MG63 (cell line): ENCODE measurements at regions not wholly inside any gene's neighbourhood (a gene's known extent, or its start where the extent isn't known, plus 50 kb on each side); places are given as distances from the start of the nearest gene placed in this dataset.

Source experiments
- DNase-seq: peaks from one replicate; pipeline ENCODE4 v3.0.0-alpha.2; 2020
- H3K27me3 ChIP-seq: fragments of 250-450 bp; sonication (Bioruptor Pico); 2 replicates; pipeline ENCODE4 v1.5.1; 2020; ENCODE audit warnings: mild to moderate bottlenecking, moderate library complexity
- H3K36me3 ChIP-seq: fragments of 250-450 bp; sonication (Bioruptor Pico); 2 replicates; pipeline ENCODE4 v1.5.1; 2020; ENCODE audit warnings: mild to moderate bottlenecking, moderate library complexity
- H3K4me3 ChIP-seq: fragments of 250-450 bp; sonication (Bioruptor Pico); 2 replicates; pipeline ENCODE4 v1.5.1; 2020; ENCODE audit warnings: mild to moderate bottlenecking, moderate library complexity
- H3K9me3 ChIP-seq: fragments of 250-450 bp; sonication (Bioruptor Pico); 2 replicates; pipeline ENCODE4 v1.5.1; 2020; ENCODE audit warnings: mild to moderate bottlenecking, moderate library complexity

GRCh38 chr11:33620423-33621171 is 80.0 kb downstream of the C11orf91 start:
- Histone ChIP-seq H3K36me3 (no peaks in the 10 kb centered on the region), H3K4me3 (no peak overlapping the region), H3K27me3 (0 out of 2 replicates have a peak, but pooled peaks cover 2% of the 10 kb centered on the region), H3K9me3 (no peaks in the 10 kb centered on the region)
- peak; percentile 58 for DNase-seq

- no peak overlapping the region for H3K4me3 ChIP-seq
- no peak for DNase-seq
- 0 out of 2 replicates have a peak, but pooled peaks cover 2% of the 10 kb centered on the region for H3K27me3 ChIP-seq
- no peaks in the 10 kb centered on the region for H3K36me3 ChIP-seq
- H3K9me3 ChIP-seq, result no peaks in the 10 kb centered on the region
Observed at GRCh38 chr11:33618956-33619355, 81.7 kb downstream of the C11orf91 start.

GRCh38 chr11:33618351-33618710 is 82.3 kb downstream of the C11orf91 start:
- Histone ChIP-seq H3K27me3 (0 out of 2 replicates have a peak, but pooled peaks cover 2% of the 10 kb centered on the region), H3K36me3 (no peaks in the 10 kb centered on the region), H3K4me3 (no peak overlapping the region), H3K9me3 (no peaks in the 10 kb centered on the region)
- no peak for DNase-seq

- Histone ChIP-seq H3K36me3 (no peaks in the 10 kb centered on the region), H3K27me3 (0 out of 2 replicates have a peak, but pooled peaks cover 2% of the 10 kb centered on the region), H3K4me3 (no peak overlapping the region), H3K9me3 (no peaks in the 10 kb centered on the region)
- DNase-seq, result no peak
Observed at GRCh38 chr11:33617672-33618350, 82.8 kb downstream of the C11orf91 start.

- DNase-seq, result no peak
- Histone ChIP-seq H3K27me3 (0 out of 2 replicates have a peak, but pooled peaks cover 2% of the 10 kb centered on the region), H3K4me3 (no peak overlapping the region), H3K36me3 (no peaks in the 10 kb centered on the region), H3K9me3 (no peaks in the 10 kb centered on the region)
Observed at GRCh38 chr11:33616552-33616951, 84.1 kb downstream of the C11orf91 start.

GRCh38 chr11:33615751-33616150 is 84.9 kb downstream of the C11orf91 start:
- 0 out of 2 replicates have a peak, but pooled peaks cover 2% of the 10 kb centered on the region for H3K27me3 ChIP-seq
- H3K36me3 ChIP-seq, result no peaks in the 10 kb centered on the region
- H3K9me3 ChIP-seq, result no peaks in the 10 kb centered on the region
- no peak overlapping the region for H3K4me3 ChIP-seq
- DNase-seq, result no peak

GRCh38 chr11:33613404-33613803 is 87.2 kb downstream of the C11orf91 start:
- Histone ChIP-seq H3K4me3 (no peak overlapping the region), H3K9me3 (no peaks in the 10 kb centered on the region), H3K36me3 (no peaks in the 10 kb centered on the region), H3K27me3 (no peaks in the 10 kb centered on the region)
- DNase-seq, result no peak

- DNase-seq, result no peak
- H3K4me3 ChIP-seq, result no peak overlapping the region
- H3K36me3 ChIP-seq, result no peaks in the 10 kb centered on the region
- no peaks in the 10 kb centered on the region for H3K27me3 ChIP-seq
- no peaks in the 10 kb centered on the region for H3K9me3 ChIP-seq
Observed at GRCh38 chr11:33610903-33611302, 89.7 kb downstream of the C11orf91 start.

GRCh38 chr11:33608386-33608785 is 92.2 kb downstream of the C11orf91 start:
- peaks cover 3% of the 10 kb centered on the region; the same call in 1 of the 2 replicates for H3K27me3 ChIP-seq
- no peaks in the 10 kb centered on the region for H3K9me3 ChIP-seq
- no peak overlapping the region for H3K4me3 ChIP-seq
- no peak for DNase-seq
- no peaks in the 10 kb centered on the region for H3K36me3 ChIP-seq

GRCh38 chr11:33606762-33607161 is 93.9 kb downstream of the C11orf91 start:
- no peak for DNase-seq
- no peak overlapping the region for H3K4me3 ChIP-seq
- no peaks in the 10 kb centered on the region for H3K36me3 ChIP-seq
- H3K27me3 ChIP-seq, result peaks cover 11% of the 10 kb centered on the region
- H3K9me3 ChIP-seq, result no peaks in the 10 kb centered on the region

- Histone ChIP-seq H3K9me3 (no peaks in the 10 kb centered on the region), H3K36me3 (no peaks in the 10 kb centered on the region), H3K4me3 (no peak overlapping the region), H3K27me3 (peaks cover 18% of the 10 kb centered on the region)
- DNase-seq, result no peak
Observed at GRCh38 chr11:33605703-33606102, 94.9 kb downstream of the C11orf91 start.

- Histone ChIP-seq H3K9me3 (peaks cover 5% of the 10 kb centered on the region; the same call in 1 of the 2 replicates), H3K4me3 (no peak overlapping the region), H3K36me3 (no peaks in the 10 kb centered on the region), H3K27me3 (peaks cover 30% of the 10 kb centered on the region)
- no peak for DNase-seq
Observed at GRCh38 chr11:33598426-33599069, 102.1 kb downstream of the C11orf91 start.

GRCh38 chr11:33594188-33594587 is 106.4 kb downstream of the C11orf91 start:
- no peaks in the 10 kb centered on the region for H3K36me3 ChIP-seq
- peaks cover 5% of the 10 kb centered on the region; the same call in 1 of the 2 replicates for H3K9me3 ChIP-seq
- no peak for DNase-seq
- no peak overlapping the region for H3K4me3 ChIP-seq
- H3K27me3 ChIP-seq, result peaks cover 25% of the 10 kb centered on the region

GRCh38 chr11:33590441-33590840 is 110.2 kb downstream of the C11orf91 start:
- no peak for DNase-seq
- no peaks in the 10 kb centered on the region for H3K36me3 ChIP-seq
- H3K4me3 ChIP-seq, result no peak overlapping the region

GRCh38 chr11:33588056-33588455 is 112.6 kb downstream of the C11orf91 start:
- DNase-seq, result no peak
- Histone ChIP-seq H3K36me3 (no peaks in the 10 kb centered on the region), H3K4me3 (no peak overlapping the region), H3K9me3 (no peaks in the 10 kb centered on the region; the same call in 1 of the 2 replicates), H3K27me3 (peaks cover 13% of the 10 kb centered on the region)

More at GRCh38 chr11:33590441-33590840, 110.2 kb downstream of the C11orf91 start:
- H3K9me3 ChIP-seq, result no peaks in the 10 kb centered on the region; the same call in 1 of the 2 replicates
- peaks cover 17% of the 10 kb centered on the region for H3K27me3 ChIP-seq

- Histone ChIP-seq H3K27me3 (0 out of 2 replicates have a peak, but pooled peaks cover 2% of the 10 kb centered on the region), H3K9me3 (no peaks in the 10 kb centered on the region; the same call in 1 of the 2 replicates), H3K36me3 (no peaks in the 10 kb centered on the region), H3K4me3 (no peak overlapping the region)
- DNase-seq, result no peak
Observed at GRCh38 chr11:33585586-33586209, 114.9 kb downstream of the C11orf91 start.
